GM19372 (cell line): ENCODE measurements at regions not wholly inside any gene's neighbourhood (a gene's known extent, or its start where the extent isn't known, plus 50 kb on each side); places are given as distances from the start of the nearest gene placed in this dataset.
"Not testable (repeated sequence)": the region's sequence is repeated elsewhere in the genome, so short reads cannot be mapped to it uniquely, and the experiment has no call there.

Experiments used
- ATAC-seq: cut with Tn5 transposase; IDR thresholded peaks from one replicate; pipeline ENCODE4 v1.9.1; 2021; ENCODE audit warnings: mild to moderate bottlenecking, low read depth, moderate library complexity; ENCODE audit not compliant: unreplicated experiment

GRCh38 chr20:29296256-29297230, 1960.9 kb upstream of the DEFB115 start:
- no peak for ATAC-seq

- ATAC-seq: no peak
These were observed 1959.8 kb upstream of the DEFB115 start for GRCh38 chr20:29297411-29298270.

GRCh38 chr20:29298271-29298590, 1959.2 kb upstream of the DEFB115 start:
- ATAC-seq: no peak

- no peak for ATAC-seq
These were observed 1958.5 kb upstream of the DEFB115 start for GRCh38 chr20:29298759-29299613.

- no peak for ATAC-seq
These were observed 1957.5 kb upstream of the DEFB115 start for GRCh38 chr20:29299811-29300578.

GRCh38 chr20:29300579-29301551, 1956.6 kb upstream of the DEFB115 start:
- no peak for ATAC-seq

- ATAC-seq: no peak
These were observed 1955.7 kb upstream of the DEFB115 start for GRCh38 chr20:29301624-29302259.

GRCh38 chr20:29302979-29303644, 1954.4 kb upstream of the DEFB115 start:
- no peak for ATAC-seq

GRCh38 chr20:29306390-29307072, 1950.9 kb upstream of the DEFB115 start:
- no peak for ATAC-seq

- ATAC-seq: not testable (repeated sequence)
These were observed 1950.0 kb upstream of the DEFB115 start for GRCh38 chr20:29307484-29307883.

- ATAC-seq: not testable (repeated sequence)
These were observed 1948.5 kb upstream of the DEFB115 start for GRCh38 chr20:29308956-29309355.

GRCh38 chr20:29309481-29309880, 1948.0 kb upstream of the DEFB115 start:
- not testable (repeated sequence) for ATAC-seq

- ATAC-seq: not testable (repeated sequence)
These were observed 1946.4 kb upstream of the DEFB115 start for GRCh38 chr20:29311046-29311445.

- not testable (repeated sequence) for ATAC-seq
These were observed 1944.8 kb upstream of the DEFB115 start for GRCh38 chr20:29312679-29313078.

GRCh38 chr20:29313481-29313880, 1944.0 kb upstream of the DEFB115 start:
- ATAC-seq: no peak

GRCh38 chr20:29314294-29314693, 1943.2 kb upstream of the DEFB115 start:
- ATAC-seq: no peak

GRCh38 chr20:29318871-29319461, 1938.5 kb upstream of the DEFB115 start:
- no peak for ATAC-seq
